ENCODE measurements at regions not wholly inside any gene's neighbourhood (a gene's known extent, or its start where the extent isn't known, plus 50 kb on each side); places are given as distances from the start of the nearest gene placed in this dataset.
"Not testable (repeated sequence)": the region's sequence is repeated elsewhere in the genome, so short reads cannot be mapped to it uniquely, and the experiment has no call there.

DNA sequence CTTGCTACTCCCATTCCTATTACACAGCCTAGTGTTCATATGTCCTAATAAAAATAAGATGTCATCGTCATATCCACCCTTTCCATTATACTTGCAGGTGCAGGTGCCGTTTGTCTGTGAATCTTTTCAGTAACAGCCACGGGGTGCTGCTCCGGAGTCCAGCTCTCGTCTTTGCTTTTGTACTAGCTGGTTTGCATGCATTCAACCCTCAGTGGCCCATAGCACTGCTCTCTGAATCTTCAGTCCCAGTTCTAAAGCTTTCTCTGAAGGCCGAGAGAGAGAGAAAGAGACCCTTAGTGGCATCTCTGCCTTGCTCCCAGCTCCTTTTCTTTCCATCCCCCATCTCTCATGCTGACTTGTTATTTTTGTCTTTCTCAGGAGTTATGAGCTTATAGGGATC, 468.5 kb downstream of the TMEM232 start:
- ATAC-seq = no peak
- no peak for DNase-seq (ENCODE audit: low spot score)
- intact Hi-C loops (cut with DNase I) = no loop called here

DNA sequence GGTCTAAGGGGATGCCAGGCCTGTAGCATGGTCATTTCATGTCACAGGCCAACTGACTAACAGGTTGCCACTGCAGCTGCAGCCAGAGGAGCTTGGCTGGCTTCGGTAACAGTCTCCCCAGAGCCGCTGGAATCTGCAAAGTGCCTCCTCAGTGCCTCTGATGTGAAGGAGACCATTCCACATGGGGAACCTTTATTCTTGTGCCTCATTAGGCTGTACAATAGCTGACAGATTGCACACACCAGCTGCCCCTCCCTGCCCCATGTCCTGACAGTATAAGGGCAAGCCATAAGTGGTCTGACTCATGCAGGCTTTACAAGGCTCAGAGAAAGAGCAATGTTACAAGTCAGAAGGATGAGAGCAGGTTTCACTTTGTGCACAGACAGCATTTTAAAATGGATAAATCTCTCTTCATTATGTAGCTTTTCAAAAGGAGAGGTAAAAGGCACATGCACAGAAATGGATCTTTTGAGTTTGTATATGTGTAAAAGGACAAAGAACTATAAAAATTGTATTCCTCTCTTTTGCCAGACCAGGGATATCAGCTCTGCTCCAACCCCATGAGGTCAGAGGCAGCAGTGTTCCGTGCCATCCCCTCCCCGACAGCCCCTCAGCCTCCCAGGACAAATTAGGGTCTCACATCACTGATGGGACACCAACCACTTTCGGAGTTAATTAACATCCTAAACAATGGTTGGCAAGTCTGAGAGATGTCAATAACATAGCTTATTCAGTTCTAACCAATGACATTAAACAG, 467.8 kb downstream of the TMEM232 start:
- DNase-seq (ENCODE audit: low spot score) (no peak), ATAC-seq (no peak)
- intact Hi-C loops (cut with DNase I) = no loop called here

DNA sequence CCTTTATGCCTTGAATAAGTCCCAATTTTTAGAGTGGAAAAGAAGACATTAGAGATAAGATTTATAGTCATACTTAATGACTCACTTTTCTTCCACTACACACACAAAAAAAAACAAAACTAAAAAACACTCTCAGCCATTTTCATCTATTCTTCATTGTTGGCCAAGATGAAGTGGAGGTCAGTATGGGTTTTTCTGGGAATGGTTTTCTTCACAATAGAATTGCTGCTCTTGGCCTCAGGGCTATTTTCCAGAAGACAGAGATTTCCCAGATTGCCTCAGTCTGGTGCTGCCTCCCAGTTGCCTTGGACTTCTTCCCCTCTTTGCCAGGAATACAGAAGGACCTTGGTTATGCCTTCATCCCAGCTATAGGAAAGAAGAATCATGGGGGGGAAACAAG, 463.7 kb downstream of the TMEM232 start:
- ATAC-seq = peak; percentile 78
- intact Hi-C loops (cut with DNase I) = no loop called here

DNA sequence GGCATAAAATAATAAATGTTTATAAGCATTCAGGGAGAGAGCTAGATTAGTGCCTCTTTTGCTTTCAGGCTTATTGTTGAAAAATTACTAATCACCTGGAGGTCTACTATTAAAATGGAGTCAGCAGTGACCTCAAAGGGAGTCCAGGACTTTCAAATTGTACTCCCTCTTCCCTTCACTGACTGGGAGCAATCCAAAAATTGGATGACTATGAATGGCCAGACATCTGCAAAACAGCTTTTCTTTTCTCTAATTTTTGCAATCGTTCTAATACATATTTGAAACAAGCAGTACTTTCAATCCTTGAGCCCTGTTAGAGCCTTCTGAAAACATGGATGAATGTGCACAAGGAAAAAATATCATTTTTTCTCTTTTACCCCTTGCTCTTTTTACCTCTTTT, 461.8 kb downstream of the TMEM232 start:
- no peak for ATAC-seq
- DNase-seq (ENCODE audit: low spot score) = no peak
- intact Hi-C loops (cut with DNase I) = no loop called here

More for the DNA sequence above, 463.7 kb downstream of the TMEM232 start:
- DNase-seq (ENCODE audit: low spot score) = no peak

DNA sequence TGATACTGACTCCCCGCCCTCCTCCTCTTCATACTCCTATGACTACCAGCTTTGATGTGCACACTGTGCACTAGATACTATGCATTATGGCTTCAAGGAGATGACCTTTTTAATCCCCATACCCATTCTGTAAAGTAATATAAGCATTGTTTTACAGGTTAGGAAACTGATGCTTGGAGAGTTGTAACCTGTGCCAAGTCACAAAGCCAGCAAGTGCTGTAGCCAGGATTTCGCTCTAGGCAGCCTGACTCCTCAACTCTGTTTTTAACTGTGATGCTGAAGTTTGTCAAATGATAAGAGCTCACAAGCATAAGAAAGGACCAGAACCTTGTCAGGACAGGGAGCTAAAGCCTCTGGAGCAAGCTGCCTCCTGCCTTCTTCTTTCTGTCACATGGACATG, 461.3 kb downstream of the TMEM232 start:
- intact Hi-C loops (cut with DNase I) = no loop called here
- ATAC-seq (no peak), DNase-seq (ENCODE audit: low spot score) (no peak)

DNA sequence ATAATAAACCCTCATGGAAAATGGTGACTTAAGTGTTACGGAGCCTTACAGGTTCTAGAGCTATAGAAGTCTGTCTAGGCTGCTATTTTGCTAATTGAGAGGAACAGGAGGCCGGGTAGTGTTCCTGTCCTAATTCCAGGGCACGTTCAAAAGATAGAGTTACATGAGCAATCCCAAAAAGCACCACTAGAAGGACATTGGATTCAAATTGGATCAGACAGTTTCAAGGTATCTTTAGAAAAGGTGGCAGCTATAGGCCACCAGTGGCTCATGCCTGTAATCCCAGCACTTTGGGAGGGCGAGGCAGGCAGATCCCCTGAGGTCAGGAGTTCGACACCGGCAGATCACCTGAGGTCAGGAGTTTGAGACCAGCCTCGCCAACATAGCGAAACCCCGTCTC, 458.8 kb downstream of the TMEM232 start:
- DNase-seq (ENCODE audit: low spot score) (no peak), ATAC-seq (no peak)
- intact Hi-C loops (cut with DNase I) = no loop called here

DNA sequence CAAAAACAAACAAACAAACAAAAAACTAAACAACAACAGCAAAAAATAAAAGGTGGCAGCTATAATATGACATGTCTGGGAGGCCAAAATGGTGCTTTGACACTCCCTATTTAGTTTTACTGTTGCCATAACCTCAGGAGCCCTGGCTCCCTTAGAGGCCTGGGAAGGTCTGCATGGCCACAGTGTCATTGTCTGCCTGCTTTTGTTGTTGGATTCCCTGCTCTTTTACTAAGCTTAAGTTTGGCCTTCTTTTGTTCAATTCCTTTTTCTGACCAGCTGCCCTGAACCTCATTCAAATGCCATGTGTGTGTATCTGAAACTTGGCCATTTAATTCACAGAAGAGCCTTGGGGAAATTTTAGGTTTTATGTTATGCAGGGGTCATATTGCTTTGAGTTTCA, 458.2 kb downstream of the TMEM232 start:
- no peak for DNase-seq (ENCODE audit: low spot score)
- ATAC-seq = no peak
- intact Hi-C loops (cut with DNase I) = no loop called here

DNA sequence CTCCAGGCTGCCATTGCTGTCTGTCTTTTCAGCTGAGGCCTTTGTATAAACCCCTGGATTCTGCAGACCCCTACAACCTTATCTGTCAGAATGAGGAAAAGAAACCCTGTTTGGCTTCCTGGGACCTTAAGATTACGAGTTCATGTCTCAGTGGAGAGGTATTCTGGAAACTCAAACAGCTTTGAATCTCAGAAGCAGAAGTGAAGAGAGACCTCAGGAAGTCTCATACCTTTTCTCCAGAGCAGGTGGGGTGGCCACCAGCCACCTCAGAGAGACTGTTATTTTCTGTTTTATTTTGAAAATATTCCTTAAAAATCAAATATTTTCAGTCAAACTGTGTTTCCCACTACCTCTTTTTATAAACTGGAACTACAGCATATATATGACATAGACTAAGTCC, 457.5 kb downstream of the TMEM232 start:
- no peak for DNase-seq (ENCODE audit: low spot score)
- no peak for ATAC-seq
- intact Hi-C loops (cut with DNase I) = no loop called here

DNA sequence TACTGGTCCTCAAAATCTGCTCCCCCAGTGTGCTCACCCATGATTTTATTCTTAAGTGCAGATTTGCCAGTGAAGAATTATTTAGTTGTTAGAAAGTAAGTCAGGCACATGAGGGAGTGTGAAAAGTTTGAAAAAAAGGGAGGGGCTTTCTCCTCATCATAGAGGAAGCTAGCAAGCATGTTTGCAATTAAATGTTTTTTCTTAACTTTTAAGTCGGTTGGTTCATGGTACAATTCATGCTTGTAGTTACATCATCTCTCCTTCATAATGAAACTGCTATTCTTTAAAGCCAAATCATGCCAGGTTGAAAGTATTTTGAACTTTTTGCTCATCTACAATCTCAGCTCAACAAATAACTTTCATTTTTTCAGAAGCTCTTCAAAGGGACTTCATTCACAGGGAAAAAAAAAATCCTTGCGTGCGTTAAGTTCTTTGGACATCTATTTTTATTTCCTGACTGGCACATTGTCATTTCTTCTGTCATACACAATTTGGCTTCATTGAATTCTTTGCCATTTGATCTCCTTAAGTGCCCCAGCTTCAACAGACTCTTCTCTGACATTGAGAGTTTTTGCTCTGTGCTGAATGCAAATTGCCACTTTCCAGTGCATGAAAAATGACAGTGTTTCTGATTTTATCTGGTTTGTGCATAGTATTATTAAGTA, 456.9 kb downstream of the TMEM232 start:
- intact Hi-C loops (cut with DNase I) = no loop called here
- ATAC-seq (no peak), DNase-seq (ENCODE audit: low spot score) (no peak)

DNA sequence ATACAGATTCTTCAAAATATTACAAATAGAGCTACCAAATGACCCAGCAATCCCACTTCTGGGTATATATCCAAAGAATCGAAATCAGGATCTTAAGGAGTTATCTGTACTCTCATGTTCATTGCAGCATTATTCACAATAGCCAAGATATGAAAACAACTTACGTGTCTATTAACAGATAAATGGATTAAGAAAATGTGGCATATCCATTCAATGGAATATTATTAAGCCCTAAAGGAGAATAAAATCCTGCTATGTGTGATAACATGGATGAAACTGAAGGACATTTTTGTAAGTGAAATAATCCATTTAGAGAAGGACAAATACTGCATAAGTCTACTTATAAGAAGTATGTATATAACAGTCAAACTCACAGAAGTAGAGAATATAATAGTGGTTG, 450.6 kb downstream of the TMEM232 start:
- DNase-seq (ENCODE audit: low spot score) (no peak), ATAC-seq (no peak)
- intact Hi-C loops (cut with DNase I) = no loop called here

DNA sequence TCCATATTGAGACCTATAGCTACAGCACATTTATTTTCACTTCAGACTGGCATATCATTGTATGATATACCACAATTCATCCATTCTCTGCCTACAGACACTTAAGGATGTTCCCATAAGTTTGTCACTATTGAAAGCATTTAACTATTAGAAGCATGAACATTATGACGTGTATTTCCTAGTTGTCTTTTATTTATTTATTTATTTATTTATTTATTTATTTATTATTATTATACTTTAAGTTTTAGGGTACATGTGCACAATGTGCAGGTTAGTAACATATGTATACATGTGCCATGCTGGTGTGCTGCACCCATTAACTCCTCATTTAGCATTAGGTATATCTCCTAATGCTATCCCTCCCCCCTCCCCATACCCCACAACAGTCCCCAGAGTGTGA, 448.0 kb downstream of the TMEM232 start:
- DNase-seq (ENCODE audit: low spot score); intact Hi-C loops (cut with DNase I); ATAC-seq: not testable (repeated sequence)

DNA sequence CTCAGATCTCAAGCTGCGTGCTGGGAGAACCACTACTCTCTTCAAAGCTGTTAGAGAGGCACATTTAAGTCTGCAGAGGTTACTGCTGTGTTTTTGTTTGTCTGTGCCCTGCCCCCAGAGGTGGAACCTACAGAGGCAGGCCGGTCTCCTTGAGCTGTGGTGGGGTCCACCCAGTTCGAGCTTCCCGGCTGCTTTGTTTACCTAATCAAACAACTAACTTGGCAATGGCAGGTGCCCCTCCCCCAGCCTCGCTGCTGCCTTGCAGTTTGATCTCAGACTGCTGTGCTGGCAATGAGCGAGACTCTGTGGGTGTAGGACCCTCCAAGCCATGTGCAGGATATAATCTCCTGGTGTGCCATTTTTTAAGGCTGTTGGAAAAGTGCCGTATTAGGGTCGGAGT, 442.4 kb downstream of the TMEM232 start:
- DNase-seq (ENCODE audit: low spot score); ATAC-seq; intact Hi-C loops (cut with DNase I): not testable (repeated sequence)

DNA sequence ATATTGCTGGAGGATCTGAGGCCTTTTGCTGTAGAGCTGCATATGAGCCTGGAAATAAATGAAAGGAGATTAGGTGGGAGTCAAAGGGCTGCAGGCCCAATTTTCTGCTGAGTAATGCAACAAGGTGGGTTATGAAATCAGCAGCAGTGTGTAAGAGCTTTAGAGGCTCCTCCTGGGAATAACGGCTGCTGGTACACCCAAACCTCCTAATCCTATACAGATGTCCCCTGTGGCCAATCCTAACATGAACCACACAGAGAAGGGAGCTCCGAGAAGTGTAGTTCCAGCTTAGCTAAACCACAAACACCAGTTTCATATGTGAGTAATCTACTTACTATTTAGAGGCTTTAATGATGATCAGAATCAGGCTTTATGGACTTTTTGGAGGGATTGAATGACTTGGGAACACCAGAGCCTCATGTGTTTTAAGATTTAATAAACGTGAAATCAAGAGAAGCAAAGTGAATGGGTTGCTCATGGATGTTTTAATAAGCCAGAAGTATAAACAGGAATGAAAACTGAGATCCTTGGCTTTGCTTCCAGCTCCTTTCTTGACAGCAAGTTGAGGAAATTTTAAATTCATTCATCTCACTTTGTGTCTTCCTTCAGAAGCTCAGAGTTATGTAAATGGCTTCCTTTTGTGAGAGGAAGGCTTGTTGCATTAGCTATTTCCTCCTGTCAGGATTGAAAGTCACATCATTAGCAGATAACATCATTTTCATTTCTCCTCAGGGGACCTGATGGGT, 437.5 kb downstream of the TMEM232 start:
- no peak for DNase-seq (ENCODE audit: low spot score)
- intact Hi-C loops (cut with DNase I) = no loop called here
- no peak for ATAC-seq

DNA sequence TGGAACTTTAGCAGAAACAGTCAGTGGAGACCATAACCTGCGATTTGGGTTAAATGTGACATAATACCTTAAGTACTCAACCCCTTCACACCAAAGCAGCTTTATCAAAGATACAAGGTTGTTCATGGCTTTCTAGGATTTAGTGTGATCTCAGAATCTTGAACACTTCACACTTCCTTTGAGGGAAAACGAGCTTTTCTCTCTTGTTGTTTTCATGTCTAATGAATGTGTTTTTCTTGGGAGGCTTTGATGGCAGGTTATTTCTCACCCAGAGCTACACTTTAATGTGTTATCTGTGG, 437.0 kb downstream of the TMEM232 start:
- intact Hi-C loops (cut with DNase I) = no loop called here
- DNase-seq (ENCODE audit: low spot score) (no peak), ATAC-seq (no peak)

DNA sequence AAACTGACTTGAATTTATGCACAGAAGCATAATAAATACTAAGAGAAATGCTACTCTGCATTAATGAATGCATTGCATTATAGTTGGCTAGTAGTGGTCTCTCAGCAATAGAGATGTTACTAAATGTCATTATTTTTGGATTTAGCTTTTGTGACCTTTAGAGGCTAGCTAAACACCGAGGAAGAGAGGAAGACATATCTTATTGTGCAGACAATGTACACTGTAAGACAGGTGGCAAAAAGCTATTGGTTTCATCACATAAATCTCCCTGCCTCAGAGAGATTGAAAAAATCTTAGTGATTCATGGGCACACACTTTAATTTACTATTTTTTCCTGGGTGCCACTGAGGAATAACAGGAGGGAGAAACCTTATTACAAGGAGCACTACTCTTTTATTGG, 435.9 kb downstream of the TMEM232 start:
- intact Hi-C loops (cut with DNase I) = no loop called here
- ATAC-seq (no peak), DNase-seq (ENCODE audit: low spot score) (no peak)

DNA sequence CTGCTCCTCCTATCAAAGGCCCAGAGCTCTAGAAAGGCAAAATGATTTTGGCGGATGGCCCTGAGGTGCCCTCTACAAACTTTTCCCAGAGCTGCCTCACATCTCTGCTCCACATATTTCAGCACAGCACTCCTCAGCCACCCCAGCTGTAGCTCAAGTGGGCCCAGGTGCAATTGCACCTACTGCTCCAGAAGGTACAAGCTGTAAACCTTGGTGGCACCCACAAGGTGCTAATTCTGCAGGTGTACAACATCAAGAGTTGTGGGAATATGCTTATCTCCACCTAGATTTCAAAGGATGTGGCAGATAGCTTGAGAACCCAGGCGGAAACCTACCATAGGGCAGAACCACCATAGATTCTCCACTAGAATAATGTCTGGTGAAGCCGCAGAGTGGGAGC, 432.2 kb downstream of the TMEM232 start:
- ATAC-seq = no peak
- DNase-seq (ENCODE audit: low spot score) = no peak
- intact Hi-C loops (cut with DNase I) = no loop called here

DNA sequence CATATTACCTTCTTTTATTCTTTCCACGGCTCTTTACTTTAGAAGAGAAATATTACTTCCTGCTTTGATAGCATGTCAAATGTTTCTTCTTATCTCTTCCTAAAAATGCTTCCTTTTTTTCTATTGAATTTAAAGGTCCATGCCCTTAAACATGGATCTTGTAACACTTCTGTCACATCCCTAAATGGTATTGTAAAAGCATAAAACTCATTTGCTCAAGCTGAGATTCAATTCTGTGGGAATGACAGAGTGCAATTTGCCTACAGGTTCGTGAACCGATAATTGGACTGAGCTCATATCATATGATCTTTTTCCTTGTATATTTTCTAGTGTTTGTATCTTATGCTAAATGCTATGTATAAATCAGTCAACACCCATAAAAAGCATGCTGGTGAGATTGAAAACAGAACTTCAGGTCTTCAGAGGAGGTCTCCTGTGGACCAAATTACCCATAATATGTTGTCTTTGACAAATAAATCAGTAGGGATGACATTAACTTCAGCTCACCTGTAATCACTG, 429.3 kb downstream of the TMEM232 start:
- intact Hi-C loops (cut with DNase I) = no loop called here
- ATAC-seq = no peak
- DNase-seq (ENCODE audit: low spot score) = no peak

DNA sequence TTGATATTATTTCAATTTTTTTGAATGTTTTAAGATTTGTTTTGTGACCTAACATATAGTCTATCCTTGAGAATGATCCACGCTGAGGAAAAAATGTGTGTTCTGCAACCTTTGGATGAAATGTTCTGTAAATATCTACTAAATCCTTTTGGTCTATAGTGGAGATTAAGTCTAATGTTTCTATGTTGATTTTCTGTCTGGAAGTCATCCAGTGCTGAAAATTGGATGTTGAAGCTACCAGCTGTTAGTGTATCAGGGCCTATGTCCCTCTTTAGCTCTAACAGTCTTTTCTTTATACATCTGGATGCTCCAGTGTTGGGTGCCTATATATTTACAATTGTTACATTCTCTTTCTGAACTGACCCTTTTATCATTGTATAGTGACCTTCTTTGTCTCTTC, 422.3 kb downstream of the TMEM232 start:
- intact Hi-C loops (cut with DNase I) = no loop called here
- no peak for DNase-seq (ENCODE audit: low spot score)
- no peak for ATAC-seq

DNA sequence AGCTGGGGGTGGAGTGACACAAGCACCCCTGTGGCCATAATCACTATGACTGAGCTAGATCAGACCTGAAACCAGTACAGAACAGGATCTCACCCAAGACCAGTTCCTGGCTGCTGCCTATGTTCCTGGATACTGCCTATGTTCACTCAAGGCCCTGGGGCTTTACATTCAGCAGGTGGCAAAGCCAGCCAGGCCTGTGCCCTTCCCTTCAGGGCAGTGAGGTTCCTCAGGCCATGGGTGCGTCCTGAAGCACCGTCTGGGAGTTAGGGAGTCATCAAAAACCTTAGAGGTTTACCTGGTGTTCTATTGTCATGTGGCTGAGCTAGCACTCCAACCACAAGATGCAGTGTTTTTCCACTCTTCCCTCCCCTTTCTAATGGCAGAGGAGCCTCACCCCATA, 419.8 kb downstream of the TMEM232 start:
- intact Hi-C loops (cut with DNase I) = no loop called here

DNA sequence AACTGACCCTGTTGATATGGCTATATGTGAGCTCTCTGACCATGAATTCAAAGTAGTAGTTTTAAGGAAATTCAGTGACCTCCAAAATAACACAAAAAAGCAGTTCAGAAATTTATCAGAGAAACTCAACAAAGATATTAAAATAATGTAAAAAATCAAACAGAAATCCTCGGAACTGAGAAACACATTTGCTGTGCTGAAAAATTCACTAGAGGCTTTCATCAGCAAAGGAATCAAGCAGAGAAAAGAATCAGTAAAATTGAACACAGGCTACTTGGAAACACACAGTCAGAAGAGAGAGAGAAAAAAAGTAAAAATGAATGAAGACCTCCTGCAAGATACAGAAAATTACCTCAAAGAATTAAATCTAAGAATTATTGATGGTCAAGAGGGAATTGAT, 417.2 kb downstream of the TMEM232 start:
- DNase-seq (ENCODE audit: low spot score) (no peak), ATAC-seq (no peak)
- intact Hi-C loops (cut with DNase I) = no loop called here

More for the DNA sequence above, 419.8 kb downstream of the TMEM232 start:
- ATAC-seq = no peak
- no peak for DNase-seq (ENCODE audit: low spot score)

All from sciatic nerve (tissue), 2 donors.